ENCODE measurements at regions not wholly inside any gene's neighbourhood (a gene's known extent, or its start where the extent isn't known, plus 50 kb on each side); places are given as distances from the start of the nearest gene placed in this dataset.
"Not testable (repeated sequence)": the region's sequence is repeated elsewhere in the genome, so short reads cannot be mapped to it uniquely, and the experiment has no call there.

- peaks cover 0 to 8% (median 0%) of the 10 kb centered on the region in 9 donors for H3K9me3 Mint-ChIP-seq
- ATAC-seq (no peak), DNase-seq (no peak)
- POLR2A ChIA-PET, result no interaction called here
- H3K36me3 Mint-ChIP-seq, result no peaks in the 10 kb centered on the region
- H3K27me3 Mint-ChIP-seq, result no peaks in the 10 kb centered on the region
- H3K27ac Mint-ChIP-seq, result no peak overlapping the region
- H3K4me1 Mint-ChIP-seq, result no peaks in the 10 kb centered on the region
- H3K4me3 Mint-ChIP-seq, result no peak overlapping the region
Observed at GRCh38 chr9:30519756-30520155, 1864.7 kb upstream of the ACO1 start.

DNA sequence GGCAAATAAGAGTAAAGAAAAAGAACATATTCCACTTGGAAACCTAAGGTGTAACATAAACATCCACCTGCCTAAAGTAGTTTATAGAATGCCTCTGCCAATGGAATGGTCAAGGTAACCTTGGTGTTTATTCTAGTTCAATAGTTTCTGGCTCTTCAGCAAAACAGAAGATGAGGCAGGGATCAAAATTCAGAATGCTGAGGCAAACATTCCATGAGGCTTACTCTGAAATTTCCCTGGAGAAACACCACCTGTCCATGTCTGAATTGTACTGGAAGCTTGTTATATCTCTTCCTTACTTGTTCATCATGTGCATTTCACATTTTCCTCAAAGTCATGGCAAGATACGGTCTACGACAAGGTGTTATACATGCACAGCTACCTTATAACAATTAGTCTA lies 1862.4 kb upstream of the ACO1 start:
- Mint-ChIP-seq H3K27me3 (no peaks in the 10 kb centered on the region), H3K4me3 (no peak overlapping the region), H3K36me3 (no peaks in the 10 kb centered on the region), H3K27ac (no peak overlapping the region), H3K4me1 (no peaks in the 10 kb centered on the region), H3K9me3 (peaks cover 0 to 2% (median 0%) of the 10 kb centered on the region in 9 donors)
- no peak for DNase-seq
- POLR2A ChIA-PET, result no interaction called here
- ATAC-seq, result no peak

DNA sequence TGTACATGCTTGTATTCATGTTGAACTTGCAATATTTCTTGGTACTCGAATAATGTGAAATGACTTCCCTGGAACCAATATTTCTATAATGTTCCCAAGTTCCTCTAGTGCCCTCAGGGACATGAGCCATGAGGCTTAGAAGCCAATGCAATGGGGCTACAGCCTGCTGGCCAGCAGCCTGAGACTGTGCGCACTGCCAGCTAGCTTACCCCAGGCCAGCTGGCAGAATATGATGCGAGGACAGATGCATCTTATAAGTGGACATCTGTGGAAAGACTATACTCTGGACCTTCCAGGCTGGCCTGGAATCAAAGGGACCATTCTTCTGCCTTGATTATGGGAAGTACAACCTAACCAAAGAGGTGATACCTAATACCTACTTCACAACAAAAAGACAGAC lies 1862.0 kb upstream of the ACO1 start:
- Mint-ChIP-seq H3K27me3 (no peaks in the 10 kb centered on the region), H3K4me1 (no peaks in the 10 kb centered on the region), H3K4me3 (no peak overlapping the region), H3K27ac (no peak overlapping the region), H3K36me3 (no peaks in the 10 kb centered on the region), H3K9me3 (peaks cover 0 to 2% (median 0%) of the 10 kb centered on the region in 9 donors)
- no peak for ATAC-seq
- POLR2A ChIA-PET, result no interaction called here
- DNase-seq, result no peak

DNA sequence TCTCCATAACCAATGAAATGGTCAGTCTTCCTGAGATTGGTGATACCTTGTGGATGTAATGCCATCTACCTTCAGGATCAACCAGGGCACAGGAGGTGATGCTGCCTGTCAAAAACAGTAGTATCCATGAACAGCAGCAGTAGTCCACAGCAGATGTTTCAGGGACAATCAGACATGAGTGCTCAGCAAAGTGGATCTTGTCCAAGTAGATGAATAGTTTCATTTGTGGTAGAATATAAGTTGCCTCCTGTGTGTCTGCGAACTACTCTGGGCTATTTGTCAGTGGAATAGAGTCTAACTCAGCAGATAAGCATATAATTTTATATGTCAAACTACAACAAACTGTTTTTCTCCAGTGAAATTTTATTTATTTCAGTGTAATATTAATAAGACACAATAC lies 1860.1 kb upstream of the ACO1 start:
- H3K4me1 Mint-ChIP-seq, result no peaks in the 10 kb centered on the region
- DNase-seq (no peak), ATAC-seq (peak in 1 of 2 donors; percentile 18)
- no peaks in the 10 kb centered on the region for H3K36me3 Mint-ChIP-seq
- POLR2A ChIA-PET, result no interaction called here
- H3K27ac Mint-ChIP-seq, result no peak overlapping the region
- H3K27me3 Mint-ChIP-seq, result no peaks in the 10 kb centered on the region
- H3K9me3 Mint-ChIP-seq, result peaks cover 0 to 4% (median 0%) of the 10 kb centered on the region in 9 donors
- H3K4me3 Mint-ChIP-seq, result no peak overlapping the region

- no peak for DNase-seq
- no peak overlapping the region for H3K27ac Mint-ChIP-seq
- H3K4me1 Mint-ChIP-seq, result no peaks in the 10 kb centered on the region
- no peak overlapping the region for H3K4me3 Mint-ChIP-seq
- H3K9me3 Mint-ChIP-seq, result peaks cover 0 to 25% (median 5%) of the 10 kb centered on the region in 9 donors
- peaks cover 0 to 6% (median 0%) of the 10 kb centered on the region in 3 donors for H3K36me3 Mint-ChIP-seq
- ATAC-seq, result no peak
- POLR2A ChIA-PET, result no interaction called here
- H3K27me3 Mint-ChIP-seq, result no peaks in the 10 kb centered on the region
Observed at GRCh38 chr9:30534455-30534854, 1850.0 kb upstream of the ACO1 start.

- H3K9me3 Mint-ChIP-seq, result peaks cover 0 to 25% (median 5%) of the 10 kb centered on the region in 9 donors
- H3K4me1 Mint-ChIP-seq, result no peaks in the 10 kb centered on the region
- POLR2A ChIA-PET, result no interaction called here
- ATAC-seq, result no peak
- peaks cover 0 to 6% (median 0%) of the 10 kb centered on the region in 3 donors for H3K36me3 Mint-ChIP-seq
- H3K4me3 Mint-ChIP-seq, result no peak overlapping the region
- DNase-seq, result no peak
- no peak overlapping the region for H3K27ac Mint-ChIP-seq
- no peaks in the 10 kb centered on the region for H3K27me3 Mint-ChIP-seq
Observed at GRCh38 chr9:30534896-30535295, 1849.5 kb upstream of the ACO1 start.

DNA sequence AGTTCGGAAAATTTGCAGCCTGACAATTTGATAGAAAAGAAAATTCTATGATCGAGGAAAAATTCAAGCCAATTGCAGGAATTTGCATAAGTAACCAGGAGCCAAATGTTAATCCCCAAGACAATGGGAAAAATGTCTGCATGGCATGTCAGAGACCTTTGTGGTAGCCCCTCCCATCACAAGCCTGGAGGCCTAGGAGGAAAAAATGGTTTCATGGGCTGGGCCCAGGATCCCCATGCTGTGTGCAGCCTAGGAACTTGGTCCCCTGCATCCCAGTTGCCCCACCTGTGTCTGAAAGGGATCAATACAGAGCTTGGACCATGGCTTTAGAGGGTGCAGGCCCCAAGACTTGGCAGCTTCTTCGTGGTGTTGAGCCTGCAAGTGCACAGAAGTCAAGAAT lies 1847.9 kb upstream of the ACO1 start:
- POLR2A ChIA-PET, result no interaction called here
- DNase-seq, result no peak
- Mint-ChIP-seq H3K27ac (no peak overlapping the region), H3K27me3 (no peaks in the 10 kb centered on the region), H3K4me3 (no peak overlapping the region), H3K4me1 (no peaks in the 10 kb centered on the region), H3K9me3 (peaks cover 0 to 25% (median 8%) of the 10 kb centered on the region in 9 donors), H3K36me3 (peaks cover 0 to 6% (median 0%) of the 10 kb centered on the region in 3 donors)
- ATAC-seq, result no peak

DNA sequence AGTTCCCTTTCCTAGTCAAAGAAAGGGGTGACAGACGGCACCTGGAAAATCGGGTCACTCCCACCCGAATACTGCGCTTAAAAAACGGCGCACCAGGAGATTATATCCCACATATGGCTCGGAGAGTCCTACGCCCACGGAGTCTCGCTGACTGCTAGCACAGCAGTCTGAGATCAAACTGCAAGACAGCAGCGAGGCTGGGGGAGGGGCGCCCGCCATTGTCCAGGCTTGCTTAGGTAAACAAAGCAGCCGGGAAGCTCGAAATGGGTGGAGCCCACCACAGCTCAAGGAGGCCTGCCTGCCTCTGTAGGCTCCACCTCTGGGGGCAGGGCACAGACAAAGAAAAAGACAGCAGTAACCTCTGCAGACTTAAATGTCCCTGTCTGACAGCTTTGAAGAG lies 1844.7 kb upstream of the ACO1 start:
- ATAC-seq, H3K4me3 Mint-ChIP-seq, DNase-seq, POLR2A ChIA-PET, H3K4me1 Mint-ChIP-seq, H3K27me3 Mint-ChIP-seq, H3K36me3 Mint-ChIP-seq, H3K27ac Mint-ChIP-seq: not testable (repeated sequence)
- H3K9me3 Mint-ChIP-seq, result peaks cover 0 to 25% (median 8%) of the 10 kb centered on the region in 9 donors

DNA sequence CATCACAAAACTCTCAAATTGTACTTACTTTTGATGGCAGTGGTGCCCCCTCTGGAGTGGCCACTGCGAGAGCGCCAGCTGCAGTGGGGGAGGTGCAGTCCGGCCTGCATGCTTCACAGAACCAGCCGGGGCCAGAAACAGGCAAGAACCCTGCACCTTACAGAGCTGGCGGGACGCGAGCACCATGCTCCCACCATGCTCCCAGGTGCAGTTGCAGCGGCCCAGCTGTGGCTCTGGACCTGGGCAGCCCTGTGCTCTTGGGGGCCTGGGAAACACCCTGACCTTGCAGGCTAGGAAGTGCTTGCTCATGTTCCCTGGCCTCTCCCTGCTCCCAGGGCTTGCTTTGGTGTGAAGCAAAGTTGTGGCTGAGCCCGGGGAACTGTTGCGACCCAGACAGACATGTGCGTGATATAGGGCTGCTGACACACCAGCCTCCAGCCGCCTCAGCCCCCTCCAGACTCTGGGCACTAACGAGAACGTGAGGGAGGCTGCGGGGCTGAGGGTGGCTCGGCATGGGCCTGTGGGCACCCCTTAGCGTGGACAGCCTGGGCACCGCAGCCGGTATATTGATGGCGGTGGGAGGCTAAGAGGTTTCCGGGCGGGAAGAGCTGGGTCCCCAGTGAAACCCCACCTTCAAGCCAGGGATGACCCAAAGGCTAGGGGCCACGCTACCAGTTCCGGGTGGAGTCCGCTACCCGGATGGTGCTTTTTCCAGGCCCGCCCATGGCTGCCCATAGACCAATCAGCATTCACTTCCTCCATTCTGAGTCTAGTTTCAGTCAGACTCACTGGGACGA lies 1809.9 kb upstream of the ACO1 start:
- ATAC-seq (no peak), DNase-seq (no peak)
- Mint-ChIP-seq H3K4me3 (no peak overlapping the region), H3K4me1 (no peaks in the 10 kb centered on the region), H3K36me3 (no peaks in the 10 kb centered on the region), H3K27ac (no peak overlapping the region), H3K9me3 (peaks cover 0 to 8% (median 0%) of the 10 kb centered on the region in 9 donors), H3K27me3 (peaks cover 0 to 4% (median 0%) of the 10 kb centered on the region in 5 donors)
- POLR2A ChIA-PET, result no interaction called here

GRCh38 chr9:30575218-30575617 lies 1809.2 kb upstream of the ACO1 start:
- POLR2A ChIA-PET, result no interaction called here
- DNase-seq (no peak), ATAC-seq (no peak)
- H3K9me3 Mint-ChIP-seq, result peaks cover 0 to 8% (median 0%) of the 10 kb centered on the region in 9 donors
- no peak overlapping the region for H3K4me3 Mint-ChIP-seq
- H3K4me1 Mint-ChIP-seq, result no peaks in the 10 kb centered on the region
- peaks cover 0 to 1% (median 0%) of the 10 kb centered on the region in 5 donors for H3K27me3 Mint-ChIP-seq
- H3K36me3 Mint-ChIP-seq, result no peaks in the 10 kb centered on the region
- no peak overlapping the region for H3K27ac Mint-ChIP-seq

DNA sequence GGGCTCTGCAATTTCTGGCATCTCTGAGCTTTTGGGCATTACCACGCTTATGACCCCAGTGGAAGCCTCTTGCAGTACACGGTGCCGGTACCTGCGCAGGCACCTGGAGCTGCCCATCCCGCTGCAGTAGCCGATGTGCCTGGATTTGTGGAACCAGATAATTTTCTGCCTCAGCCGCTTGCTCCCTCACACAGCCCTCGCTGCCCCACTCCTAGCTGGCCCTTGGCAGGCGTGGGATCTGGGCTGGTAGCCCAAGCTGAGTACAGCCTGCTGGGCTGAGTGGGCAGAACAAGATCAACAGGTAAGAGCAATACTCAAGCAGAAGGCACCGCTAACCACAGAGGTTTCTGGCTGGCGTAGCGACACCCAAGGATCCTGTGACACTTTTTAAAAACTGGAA lies 1808.8 kb upstream of the ACO1 start:
- DNase-seq (no peak), ATAC-seq (no peak)
- Mint-ChIP-seq H3K4me3 (no peak overlapping the region), H3K27ac (no peak overlapping the region), H3K4me1 (no peaks in the 10 kb centered on the region), H3K36me3 (no peaks in the 10 kb centered on the region), H3K27me3 (no peaks in the 10 kb centered on the region), H3K9me3 (peaks cover 0 to 8% (median 0%) of the 10 kb centered on the region in 9 donors)
- POLR2A ChIA-PET, result no interaction called here

DNA sequence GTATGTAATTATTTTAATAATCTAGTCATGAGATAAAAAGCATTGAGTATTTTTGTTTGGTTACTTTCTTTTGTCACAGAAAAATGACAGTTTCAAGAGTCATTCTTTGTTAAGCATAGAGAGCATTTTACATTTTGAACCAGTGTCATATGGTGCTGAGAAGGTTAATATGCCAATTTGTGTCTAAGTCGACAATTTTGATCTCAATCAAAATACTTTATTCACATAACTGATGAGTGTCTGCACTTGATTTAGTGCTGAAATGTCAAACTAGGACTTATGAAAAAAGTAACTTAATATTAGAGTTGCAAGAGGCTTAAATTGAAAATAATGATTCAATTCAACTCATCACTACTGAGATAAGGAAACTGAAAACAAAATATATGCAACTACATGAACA lies 1804.6 kb upstream of the ACO1 start:
- Mint-ChIP-seq H3K27me3 (peaks cover 0 to 2% (median 0%) of the 10 kb centered on the region in 5 donors), H3K36me3 (no peaks in the 10 kb centered on the region), H3K4me3 (no peak overlapping the region), H3K4me1 (no peaks in the 10 kb centered on the region), H3K27ac (no peak overlapping the region), H3K9me3 (peaks cover 0 to 8% (median 0%) of the 10 kb centered on the region in 9 donors)
- DNase-seq, result no peak
- POLR2A ChIA-PET, result no interaction called here
- no peak for ATAC-seq

DNA sequence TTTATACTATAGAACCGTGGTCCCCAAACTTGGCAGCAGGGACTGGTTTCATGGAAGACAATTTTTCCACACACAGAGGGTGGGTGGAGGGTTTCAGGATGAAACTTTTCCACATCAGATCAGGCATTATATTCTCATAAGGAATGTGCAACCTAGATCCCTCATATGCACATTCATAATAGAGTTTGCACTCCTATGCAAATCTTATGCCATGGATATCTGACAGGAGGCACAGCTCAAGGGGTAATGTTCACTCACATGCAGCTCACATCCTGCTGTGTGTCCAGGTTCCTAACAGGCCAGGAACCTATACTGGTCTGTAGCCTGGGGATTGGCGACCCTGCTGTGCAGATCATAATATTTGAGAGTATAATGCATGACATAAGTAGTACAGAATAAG lies 1802.2 kb upstream of the ACO1 start:
- no peak for ATAC-seq
- Mint-ChIP-seq H3K27me3 (peaks cover 0 to 2% (median 0%) of the 10 kb centered on the region in 5 donors), H3K36me3 (no peaks in the 10 kb centered on the region), H3K9me3 (peaks cover 0 to 13% (median 0%) of the 10 kb centered on the region in 9 donors), H3K4me1 (no peaks in the 10 kb centered on the region), H3K4me3 (no peak overlapping the region), H3K27ac (no peak overlapping the region)
- no peak for DNase-seq
- POLR2A ChIA-PET, result no interaction called here

- peaks cover 0 to 2% (median 0%) of the 10 kb centered on the region in 5 donors for H3K27me3 Mint-ChIP-seq
- POLR2A ChIA-PET, result no interaction called here
- H3K9me3 Mint-ChIP-seq, result peaks cover 0 to 13% (median 0%) of the 10 kb centered on the region in 9 donors
- H3K4me1 Mint-ChIP-seq, result no peaks in the 10 kb centered on the region
- no peaks in the 10 kb centered on the region for H3K36me3 Mint-ChIP-seq
- no peak overlapping the region for H3K27ac Mint-ChIP-seq
- ATAC-seq (no peak), DNase-seq (no peak)
- no peak overlapping the region for H3K4me3 Mint-ChIP-seq
Observed at GRCh38 chr9:30584559-30584958, 1799.9 kb upstream of the ACO1 start.

Measured in naive thymus-derived CD8-positive, alpha-beta T cell (primary cell).